Activated CD4-positive, alpha-beta T cell treated with anti-CD3 and anti-CD28 coated beads, Interleukin-10, Interleukin-2, amounts not matched to agents 100 ng/mL and 50 ng/mL, durations not matched to agents 16 hours and 8 hours (primary cell): ENCODE measurements at regions not wholly inside any gene's neighbourhood (a gene's known extent, or its start where the extent isn't known, plus 50 kb on each side); places are given as distances from the start of the nearest gene placed in this dataset.

Experiments used
- DNase-seq: peaks from one replicate; pipeline ENCODE4 v3.0.0-alpha.2; 2020

DNA sequence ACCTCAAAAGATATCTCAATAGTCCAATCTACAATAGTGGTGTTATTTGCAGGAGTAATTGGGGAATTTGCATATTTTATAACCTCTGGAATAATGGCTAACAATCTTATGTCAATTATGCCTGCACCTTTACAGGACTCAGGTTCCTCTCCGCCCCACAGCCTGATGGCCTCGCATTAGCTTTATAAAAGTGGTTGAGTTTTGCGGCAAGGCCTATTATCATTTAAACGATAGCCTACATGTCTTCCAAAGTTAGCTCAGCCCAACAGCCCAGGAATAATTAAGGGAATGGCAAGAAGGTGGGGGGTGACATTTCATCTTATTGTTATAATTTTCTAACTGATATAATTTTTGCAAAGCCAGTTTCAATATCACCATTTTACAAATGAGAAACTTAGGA, 97.3 kb downstream of the RTP4 start:
- DNase-seq: no peak

DNA sequence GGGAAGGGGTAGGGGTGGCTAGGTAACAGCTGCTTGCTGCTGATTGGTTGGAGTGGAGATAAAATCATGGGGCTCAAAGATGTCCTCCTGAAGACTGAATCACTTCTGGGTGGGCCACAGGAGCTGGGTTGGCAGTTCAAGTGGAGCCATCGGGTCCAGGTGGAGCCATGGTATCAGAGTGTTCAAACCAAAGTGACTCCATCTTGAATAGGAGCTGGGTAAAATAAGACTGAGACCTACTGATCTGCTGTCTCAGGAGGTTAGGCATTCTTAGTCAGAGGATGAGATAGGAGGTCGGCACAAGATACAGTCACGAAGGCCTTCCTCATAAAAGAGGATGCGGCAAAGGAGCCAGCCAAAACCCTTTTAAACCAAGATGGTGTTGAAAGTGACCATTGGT, 96.5 kb downstream of the RTP4 start:
- DNase-seq: no peak

DNA sequence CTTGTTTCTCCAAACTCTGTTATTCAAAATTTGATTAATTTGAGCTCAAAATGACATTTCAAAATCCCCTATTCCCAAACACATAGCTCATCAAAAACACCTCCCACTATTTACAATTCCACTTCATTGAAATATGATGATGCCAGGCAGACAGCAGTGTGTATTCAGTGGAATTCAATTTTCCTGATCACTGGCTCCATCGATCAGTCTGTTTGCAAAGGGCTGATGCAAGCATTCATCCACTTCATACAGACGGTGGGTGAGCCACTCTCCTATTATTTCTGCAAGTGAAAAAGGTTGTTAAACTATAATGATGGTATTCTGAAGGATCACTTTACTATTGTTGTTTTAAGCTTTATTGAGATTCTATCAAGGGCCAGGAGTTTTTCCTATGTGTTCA, 90.7 kb downstream of the RTP4 start:
- no peak for DNase-seq

DNA sequence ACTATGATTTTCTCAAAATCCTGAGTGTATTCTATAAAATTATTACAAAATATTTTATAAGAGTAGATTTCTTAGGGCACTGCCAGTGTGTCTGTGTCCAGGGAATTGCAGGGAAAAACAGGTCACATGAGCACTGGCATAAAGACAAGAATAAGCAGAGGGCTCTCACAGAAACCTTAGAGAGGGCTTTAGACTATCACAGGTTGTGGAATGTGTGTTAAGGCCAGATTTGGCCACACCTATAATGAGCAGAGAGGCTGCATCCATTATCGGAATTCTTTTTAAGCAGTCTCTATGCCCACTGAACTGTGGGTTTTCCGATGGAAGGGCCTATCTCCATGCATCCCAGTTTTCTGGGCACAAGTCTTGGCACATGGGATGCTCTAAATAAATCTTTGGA, 90.2 kb downstream of the RTP4 start:
- DNase-seq: no peak

DNA sequence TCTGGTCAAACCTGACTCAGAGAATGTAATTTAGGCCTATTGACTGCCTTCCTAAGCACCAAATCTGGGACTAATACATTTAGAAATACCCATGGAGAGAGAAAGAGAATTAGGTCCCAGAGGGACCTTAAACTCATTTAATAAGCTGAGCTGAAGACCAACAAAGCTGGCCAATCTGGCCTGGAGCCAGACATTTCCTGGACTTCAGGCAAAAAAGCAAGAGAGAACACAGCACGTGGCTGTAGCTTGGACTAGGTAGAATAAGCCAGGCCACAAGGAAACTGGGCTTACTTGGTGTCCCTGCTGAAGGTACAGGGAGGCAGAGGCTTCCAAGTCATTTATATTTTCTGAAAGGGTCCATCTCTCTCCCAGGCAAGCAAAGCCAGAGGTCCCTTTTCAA, 88.1 kb downstream of the RTP4 start:
- no peak for DNase-seq

DNA sequence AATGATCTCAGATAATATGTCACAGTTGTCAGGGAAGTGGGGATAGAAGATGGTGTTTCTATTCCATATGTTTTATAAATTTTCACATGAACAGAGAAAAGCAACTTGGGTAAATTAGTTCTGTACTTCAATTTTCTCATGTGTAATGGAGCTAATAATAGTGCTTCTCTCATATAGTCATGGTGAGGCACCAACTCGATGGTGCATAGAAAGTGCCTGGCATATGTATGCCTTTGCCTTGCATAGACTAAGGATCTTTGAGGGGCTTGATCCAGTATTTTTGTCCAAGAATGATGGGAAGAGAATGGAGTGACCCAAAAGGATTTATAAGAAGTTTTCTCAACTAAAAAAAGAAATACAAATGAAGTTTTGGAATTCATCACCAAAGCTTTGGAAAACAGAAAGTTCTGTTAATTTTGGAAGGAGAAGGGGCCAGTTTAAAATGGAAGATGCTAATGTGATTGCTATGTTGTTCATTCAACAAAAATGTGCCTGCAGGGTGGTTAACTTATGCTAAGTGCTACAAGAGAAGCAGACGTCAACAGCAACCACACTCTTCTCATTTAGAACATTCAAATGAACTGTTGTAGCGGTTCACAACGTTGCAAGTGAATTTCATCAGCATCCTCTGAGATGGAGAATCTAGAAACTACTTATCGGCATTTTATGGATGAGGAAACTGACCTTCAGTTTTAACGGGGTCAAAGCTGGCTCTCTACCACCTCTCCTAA, 86.1 kb downstream of the RTP4 start:
- DNase-seq: no peak

DNA sequence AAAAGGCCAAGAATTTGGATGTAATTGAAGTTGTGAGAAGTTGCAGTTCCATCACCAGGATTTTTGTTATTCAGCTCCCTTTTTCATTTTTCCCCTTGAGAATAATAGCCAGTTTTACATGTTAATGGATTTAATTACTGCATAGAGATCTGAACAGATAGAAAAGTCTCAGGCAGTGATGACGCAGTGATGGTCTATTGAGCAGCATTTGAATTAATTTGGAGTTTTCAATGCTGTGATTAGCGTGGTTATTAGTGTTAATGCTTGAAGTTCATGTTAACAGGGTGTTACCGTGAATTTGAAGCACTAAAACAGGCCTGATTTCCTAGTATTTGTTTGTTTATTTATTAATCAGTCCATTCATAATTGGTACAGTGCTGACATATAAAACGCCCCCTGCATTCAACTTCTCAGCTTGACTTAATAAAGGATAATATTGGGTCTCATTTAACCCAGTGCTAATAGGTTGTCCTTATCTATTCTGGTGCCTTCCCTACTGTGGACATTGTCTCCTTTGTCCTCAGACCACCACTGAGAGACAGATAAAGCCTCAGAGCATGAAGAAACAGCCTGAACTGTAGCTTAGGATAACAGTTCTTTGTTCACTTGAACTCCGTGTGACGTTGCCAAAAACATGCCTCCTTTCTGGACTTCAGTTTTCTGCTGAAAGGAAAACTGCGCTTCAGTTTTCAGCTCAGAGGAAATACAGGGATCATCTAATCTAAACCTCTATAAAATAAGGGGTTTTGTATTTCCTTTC, 82.4 kb downstream of the RTP4 start:
- DNase-seq: no peak

DNA sequence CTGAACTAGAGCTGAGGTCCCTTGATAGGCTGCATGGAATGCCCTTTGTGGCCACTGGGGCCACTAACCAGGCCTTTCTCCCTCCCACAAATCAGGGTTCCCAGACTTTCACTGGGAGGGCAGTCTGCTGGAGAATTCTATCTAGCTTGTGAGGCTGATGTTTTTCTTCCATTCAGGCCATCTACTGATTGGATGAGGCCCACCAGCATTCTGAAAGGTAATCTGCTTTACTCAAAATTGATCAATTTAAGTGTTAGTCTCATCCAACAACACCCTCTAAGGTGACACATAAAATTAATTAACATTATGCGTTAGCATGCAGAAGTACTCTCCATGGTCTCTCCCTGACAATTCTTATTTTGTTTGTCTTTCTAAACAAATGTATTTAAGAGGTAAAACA, 80.5 kb downstream of the RTP4 start:
- no peak for DNase-seq

DNA sequence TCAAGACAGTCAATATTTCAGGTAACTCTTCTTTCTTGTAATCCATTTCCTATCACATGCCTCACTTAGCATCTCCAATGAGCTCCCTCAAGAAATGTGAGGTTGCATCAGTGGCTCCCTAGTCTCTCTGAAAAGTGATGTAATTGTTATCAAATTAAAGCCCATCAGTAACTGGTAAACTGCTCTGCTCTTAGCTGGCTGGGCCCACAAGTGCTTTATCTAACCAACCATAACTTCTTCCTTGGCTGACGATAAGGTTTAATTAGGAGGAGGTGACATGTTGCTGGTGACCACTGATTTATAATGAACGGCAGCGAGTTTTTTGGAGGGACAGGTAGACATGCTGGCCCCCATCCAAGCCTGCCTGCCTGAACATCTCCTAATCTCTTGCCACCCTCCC, 79.6 kb downstream of the RTP4 start:
- no peak for DNase-seq

DNA sequence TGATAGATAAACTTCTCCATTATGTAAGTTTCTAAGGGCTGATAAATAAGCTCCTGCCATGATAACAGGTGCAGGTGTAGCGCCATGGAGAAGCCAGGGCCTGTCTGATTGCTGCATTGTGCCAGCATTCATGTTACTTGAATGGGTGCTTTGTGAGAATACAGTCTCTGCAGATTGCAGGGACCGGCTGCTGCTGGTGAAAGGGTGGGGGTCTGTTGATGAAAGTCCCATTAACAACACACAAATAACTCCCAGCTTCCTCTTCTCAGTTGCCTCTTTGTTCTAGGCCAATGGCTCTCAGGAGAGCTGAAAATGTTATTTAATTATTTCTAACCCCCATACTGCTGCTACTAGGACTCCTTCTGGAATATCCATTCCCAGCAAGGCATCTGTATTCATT, 77.2 kb downstream of the RTP4 start:
- DNase-seq: no peak

DNA sequence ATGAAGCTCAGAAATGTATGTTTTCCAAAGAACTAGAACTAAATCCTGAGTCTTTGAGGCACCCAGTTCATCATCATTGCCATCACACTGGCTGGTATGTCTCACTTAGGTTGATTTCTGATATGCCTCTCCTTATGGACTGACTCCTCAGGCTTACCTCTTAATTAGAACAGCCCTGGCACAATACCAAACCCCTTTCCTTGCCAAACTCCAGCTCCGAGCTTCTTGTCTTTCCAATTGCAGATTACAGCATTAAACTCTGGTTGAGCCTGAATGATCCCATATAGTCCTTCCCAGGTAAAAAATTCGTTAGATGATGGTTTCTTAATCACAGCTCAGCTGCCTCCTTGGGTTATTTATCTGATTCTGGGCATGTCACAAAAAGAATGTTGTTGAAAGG, 66.3 kb downstream of the RTP4 start:
- no peak for DNase-seq

DNA sequence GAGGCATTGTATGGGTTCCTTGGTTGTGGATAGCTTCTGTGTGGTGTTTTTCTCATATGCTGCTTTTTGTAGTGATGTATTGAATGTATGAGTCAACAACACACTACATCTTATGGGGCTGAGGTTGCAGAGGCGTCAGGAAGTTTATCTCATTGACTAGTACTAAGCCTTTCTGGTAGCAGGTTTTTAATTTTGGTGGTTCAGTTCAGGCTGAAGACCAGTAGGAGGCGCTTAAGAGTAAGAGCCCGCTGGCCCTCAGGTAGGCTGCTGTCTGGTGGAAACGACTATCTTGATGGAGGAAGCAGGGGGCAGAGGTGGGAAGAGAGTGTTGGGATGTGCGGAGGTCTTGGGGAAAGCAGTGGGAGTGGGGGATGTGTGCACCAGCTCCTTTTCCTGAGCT, 62.4 kb downstream of the RTP4 start:
- no peak for DNase-seq
